Duodenal mucosa (tissue), 2 donors: ENCODE measurements at regions not wholly inside any gene's neighbourhood (a gene's known extent, or its start where the extent isn't known, plus 50 kb on each side); places are given as distances from the start of the nearest gene placed in this dataset.
"Not testable (repeated sequence)": the region's sequence is repeated elsewhere in the genome, so short reads cannot be mapped to it uniquely, and the experiment has no call there.

Experiments used
- H3K27ac ChIP-seq: one replicate; pipeline ENCODE4 v1.7.0; 2013; ENCODE audit warnings: low read depth, low read length
- H3K27me3 ChIP-seq, 2 donors: one replicate each; pipeline ENCODE4 v1.7.0; 2013; ENCODE audit warnings: low read length in 2 of 2, control low read depth in 1 of 2; ENCODE audit not compliant: insufficient read depth in 2 of 2, control insufficient read depth in 1 of 2
- H3K36me3 ChIP-seq, 2 donors: one replicate each; pipeline ENCODE4 v1.7.0; 2013; ENCODE audit warnings: low read length in 2 of 2, control low read depth in 1 of 2; ENCODE audit not compliant: insufficient read depth in 2 of 2, control insufficient read depth in 1 of 2
- H3K4me1 ChIP-seq, 2 donors: one replicate each; pipeline ENCODE4 v1.7.0; 2013; ENCODE audit warnings: low read length in 2 of 2, control low read depth in 1 of 2; ENCODE audit not compliant: insufficient read depth in 2 of 2, control insufficient read depth in 1 of 2
- H3K4me3 ChIP-seq, 2 donors: one replicate each; pipeline ENCODE4 v1.7.0; 2013; ENCODE audit warnings: low read length in 2 of 2, low read depth in 1 of 2
- H3K9ac ChIP-seq, 2 donors: one replicate each; pipeline ENCODE4 v1.7.0; 2013; ENCODE audit warnings: low read length in 2 of 2, low read depth in 1 of 2
- H3K9me3 ChIP-seq, 2 donors: one replicate each; pipeline ENCODE4 v1.7.0; 2013; ENCODE audit warnings: low read length in 2 of 2, control low read depth in 1 of 2; ENCODE audit not compliant: control insufficient read depth in 1 of 2

GRCh38 chr1:188641566-188642211 lies 1812.9 kb downstream of the PLA2G4A start:
- Histone ChIP-seq H3K27me3 (no peaks in the 10 kb centered on the region), H3K36me3 (no peaks in the 10 kb centered on the region), H3K4me1 (no peaks in the 10 kb centered on the region), H3K9me3 (no peaks in the 10 kb centered on the region), H3K9ac (no peak overlapping the region), H3K4me3 (no peak overlapping the region), H3K27ac (no peak overlapping the region)

GRCh38 chr1:188642704-188643103 lies 1814.0 kb downstream of the PLA2G4A start:
- no peak overlapping the region for H3K27ac ChIP-seq

GRCh38 chr1:188652678-188653077 lies 1823.9 kb downstream of the PLA2G4A start:
- H3K36me3 ChIP-seq: no peaks in the 10 kb centered on the region
- H3K27ac ChIP-seq: no peak overlapping the region
- no peaks in the 10 kb centered on the region for H3K4me1 ChIP-seq
- no peak overlapping the region for H3K9ac ChIP-seq
- H3K27me3 ChIP-seq: no peaks in the 10 kb centered on the region
- H3K9me3 ChIP-seq: peaks cover 0 to 3% of the 10 kb centered on the region in 2 donors
- no peak overlapping the region for H3K4me3 ChIP-seq

More at GRCh38 chr1:188642704-188643103, 1814.0 kb downstream of the PLA2G4A start:
- Histone ChIP-seq H3K27me3 (no peaks in the 10 kb centered on the region), H3K9me3 (peaks cover 0 to under 1% of the 10 kb centered on the region in 2 donors), H3K4me3 (no peak overlapping the region), H3K36me3 (no peaks in the 10 kb centered on the region), H3K4me1 (no peaks in the 10 kb centered on the region), H3K9ac (no peak overlapping the region)

DNA sequence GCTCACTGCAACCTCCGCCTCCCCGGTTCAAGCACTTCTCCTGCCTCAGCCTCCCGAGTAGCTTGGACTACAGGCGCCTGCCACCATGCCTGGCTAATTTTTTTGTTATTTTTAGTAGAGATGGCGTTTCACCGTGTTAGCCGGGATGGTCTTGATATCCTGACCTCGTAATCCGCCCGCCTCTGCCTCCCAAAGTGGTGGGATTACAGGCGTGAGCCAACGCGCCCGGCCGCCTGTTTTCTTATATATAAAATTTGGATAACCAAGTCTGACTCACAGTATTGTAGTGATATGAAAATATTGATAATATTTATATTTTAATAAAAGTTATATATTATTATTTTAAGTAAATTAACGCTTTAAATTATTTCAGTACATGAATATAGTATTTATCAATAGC lies 1821.7 kb downstream of the BRINP3 start:
- H3K27ac ChIP-seq, H3K4me3 ChIP-seq, H3K27me3 ChIP-seq, H3K36me3 ChIP-seq, H3K9me3 ChIP-seq, H3K4me1 ChIP-seq, H3K9ac ChIP-seq: not testable (repeated sequence)

DNA sequence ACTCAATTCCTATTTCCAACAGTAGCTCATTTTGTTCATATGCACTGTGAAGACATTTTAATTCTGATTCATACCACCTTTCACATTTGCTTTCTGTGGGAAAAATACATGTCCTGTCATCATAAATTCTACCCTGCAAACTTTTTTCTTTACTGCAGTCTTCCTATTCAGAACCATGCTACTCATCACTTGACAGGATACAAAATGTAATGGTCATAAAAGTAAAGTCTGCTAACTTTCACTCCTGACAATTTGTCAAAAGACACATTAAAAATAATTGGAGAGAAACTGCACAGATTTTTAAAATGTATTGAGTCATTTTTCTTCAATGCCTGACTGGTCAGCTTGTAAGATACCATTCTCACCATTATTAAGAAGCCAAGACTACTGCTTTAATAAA lies 1817.1 kb downstream of the BRINP3 start:
- no peaks in the 10 kb centered on the region for H3K36me3 ChIP-seq
- no peak overlapping the region for H3K4me3 ChIP-seq
- no peaks in the 10 kb centered on the region for H3K4me1 ChIP-seq
- no peak overlapping the region for H3K27ac ChIP-seq
- H3K9ac ChIP-seq: no peak overlapping the region
- no peaks in the 10 kb centered on the region for H3K9me3 ChIP-seq
- no peaks in the 10 kb centered on the region for H3K27me3 ChIP-seq

DNA sequence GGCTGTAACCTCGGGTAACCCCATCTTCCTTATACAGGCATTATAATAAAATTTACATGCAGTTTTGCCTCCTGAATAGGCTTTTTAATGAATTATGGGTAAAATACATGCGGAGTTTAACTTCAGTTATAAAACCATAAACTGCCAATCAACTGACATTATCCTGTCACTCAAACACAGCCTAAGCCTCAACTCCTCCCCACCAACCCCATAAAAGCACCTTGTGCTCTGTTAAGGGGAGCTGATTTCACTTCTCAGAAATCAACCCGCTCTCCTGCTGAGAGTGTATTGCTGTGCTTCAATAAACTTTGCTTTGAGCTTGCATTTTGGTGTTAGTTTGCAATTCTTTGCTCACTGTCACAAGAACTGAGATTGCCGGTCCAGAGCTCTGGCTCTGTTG lies 1812.2 kb downstream of the BRINP3 start:
- H3K36me3 ChIP-seq: no peaks in the 10 kb centered on the region
- H3K4me1 ChIP-seq: no peaks in the 10 kb centered on the region
- no peak overlapping the region for H3K4me3 ChIP-seq
- H3K9ac ChIP-seq: no peak overlapping the region
- H3K27me3 ChIP-seq: no peaks in the 10 kb centered on the region
- H3K9me3 ChIP-seq: no peaks in the 10 kb centered on the region
- H3K27ac ChIP-seq: no peak overlapping the region

GRCh38 chr1:188668083-188668482 lies 1809.6 kb downstream of the BRINP3 start:
- no peak overlapping the region for H3K9ac ChIP-seq
- H3K27me3 ChIP-seq: no peaks in the 10 kb centered on the region
- no peak overlapping the region for H3K4me3 ChIP-seq
- H3K36me3 ChIP-seq: no peaks in the 10 kb centered on the region
- H3K27ac ChIP-seq: no peak overlapping the region
- H3K4me1 ChIP-seq: no peaks in the 10 kb centered on the region
- peaks cover 0 to 4% of the 10 kb centered on the region in 2 donors for H3K9me3 ChIP-seq

DNA sequence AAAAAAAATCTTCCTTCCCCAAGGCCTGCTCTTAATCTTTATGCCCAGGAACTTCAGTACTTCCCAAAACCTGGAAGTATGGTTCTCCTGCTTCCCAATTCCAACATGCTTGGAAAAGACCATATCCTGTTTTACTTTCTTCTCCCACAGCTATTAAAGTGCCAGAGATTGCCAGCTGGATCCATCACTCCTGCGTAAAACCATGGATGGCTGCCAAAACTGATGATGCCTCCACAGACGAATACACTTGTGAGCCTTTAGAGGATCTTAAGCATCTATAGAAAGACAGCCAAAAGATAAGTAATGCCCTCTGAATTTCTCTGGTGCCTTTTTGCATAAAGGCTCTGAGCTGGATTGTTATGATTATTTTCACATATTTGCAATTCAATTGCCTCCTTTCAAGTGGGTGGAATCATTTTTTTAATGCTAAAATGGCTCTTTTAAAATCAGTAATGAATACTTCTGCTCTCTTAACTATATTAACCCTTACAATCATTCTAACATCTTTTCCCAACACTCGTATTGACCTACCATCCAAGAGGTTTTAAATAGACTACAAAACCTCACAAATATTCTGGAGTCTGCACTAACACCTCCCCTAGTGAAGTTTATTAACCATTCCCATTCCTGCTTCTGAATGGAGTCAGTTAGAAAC lies 1807.8 kb downstream of the BRINP3 start:
- H3K4me3 ChIP-seq: no peak overlapping the region
- no peak overlapping the region for H3K27ac ChIP-seq
- H3K27me3 ChIP-seq: no peaks in the 10 kb centered on the region
- H3K4me1 ChIP-seq: no peaks in the 10 kb centered on the region
- no peak overlapping the region for H3K9ac ChIP-seq
- peaks cover 0 to 4% of the 10 kb centered on the region in 2 donors for H3K9me3 ChIP-seq
- no peaks in the 10 kb centered on the region for H3K36me3 ChIP-seq

DNA sequence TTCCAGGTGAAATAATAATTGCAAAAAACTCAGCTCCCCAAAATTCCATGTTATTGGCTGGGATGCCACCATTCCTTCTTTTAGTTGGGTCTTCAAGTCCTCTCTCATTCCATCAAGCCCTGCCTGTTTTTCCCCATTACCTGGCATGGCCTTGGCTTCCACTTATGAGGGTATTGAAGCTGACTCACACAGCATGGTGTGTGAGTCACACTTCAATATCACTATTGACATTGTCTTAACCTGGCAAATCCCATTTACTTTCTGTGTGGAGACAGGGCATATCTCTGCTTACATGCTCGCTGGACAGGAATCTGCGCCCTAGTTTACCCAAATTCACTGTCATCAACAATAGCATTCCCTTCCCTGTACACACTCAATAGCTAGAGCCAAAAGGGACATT lies 1806.8 kb downstream of the BRINP3 start:
- Histone ChIP-seq H3K27me3 (no peaks in the 10 kb centered on the region), H3K9me3 (peaks cover 0 to 4% of the 10 kb centered on the region in 2 donors), H3K4me1 (no peaks in the 10 kb centered on the region), H3K9ac (no peak overlapping the region), H3K36me3 (no peaks in the 10 kb centered on the region), H3K4me3 (no peak overlapping the region), H3K27ac (no peak overlapping the region)

DNA sequence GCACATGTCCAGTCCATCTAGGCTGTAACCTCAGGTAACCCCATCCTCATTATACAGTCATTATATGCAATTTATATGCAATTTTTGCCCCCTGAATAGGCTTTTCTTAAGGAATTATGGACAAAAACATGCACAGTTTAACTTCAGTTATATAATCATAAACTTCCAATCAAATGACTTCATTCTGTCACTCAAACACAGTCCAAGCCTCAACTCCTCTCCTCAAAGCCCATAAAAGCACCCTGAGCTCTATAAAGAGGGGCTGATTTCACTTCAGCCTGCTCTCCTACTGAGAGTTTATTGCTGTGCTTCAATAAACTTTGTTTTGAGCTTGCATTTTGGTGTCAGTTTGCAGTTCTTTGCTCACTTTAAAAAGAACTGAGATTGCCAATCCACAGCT lies 1805.5 kb downstream of the BRINP3 start:
- no peak overlapping the region for H3K9ac ChIP-seq
- no peaks in the 10 kb centered on the region for H3K36me3 ChIP-seq
- no peak overlapping the region for H3K27ac ChIP-seq
- H3K27me3 ChIP-seq: no peaks in the 10 kb centered on the region
- H3K4me3 ChIP-seq: no peak overlapping the region
- H3K4me1 ChIP-seq: no peaks in the 10 kb centered on the region
- peaks cover 0 to 4% of the 10 kb centered on the region in 2 donors for H3K9me3 ChIP-seq
